ENCODE measurements at regions not wholly inside any gene's neighbourhood (a gene's known extent, or its start where the extent isn't known, plus 50 kb on each side); places are given as distances from the start of the nearest gene placed in this dataset.

DNA sequence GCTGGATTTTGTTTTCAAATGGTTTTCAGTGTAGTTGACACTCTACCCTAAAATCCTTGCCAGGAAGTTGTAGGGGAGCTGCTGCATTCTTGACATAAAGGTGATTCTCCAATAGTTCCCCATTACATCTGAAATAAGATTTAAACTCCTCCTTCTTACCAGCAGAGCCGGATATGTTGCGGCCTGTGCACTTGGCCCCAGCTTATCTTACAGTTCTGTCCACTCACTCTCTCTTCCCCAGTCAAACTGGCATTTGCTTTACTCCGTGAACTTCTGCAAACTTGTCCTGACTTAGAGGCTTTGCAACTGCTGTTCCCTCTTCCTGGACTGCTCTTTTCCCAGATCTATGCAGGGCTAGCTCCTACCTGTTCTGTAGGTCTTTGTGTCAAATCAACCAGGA, 929.5 kb downstream of the VRK1 start:
- TF ChIP-seq, protein P1, sequence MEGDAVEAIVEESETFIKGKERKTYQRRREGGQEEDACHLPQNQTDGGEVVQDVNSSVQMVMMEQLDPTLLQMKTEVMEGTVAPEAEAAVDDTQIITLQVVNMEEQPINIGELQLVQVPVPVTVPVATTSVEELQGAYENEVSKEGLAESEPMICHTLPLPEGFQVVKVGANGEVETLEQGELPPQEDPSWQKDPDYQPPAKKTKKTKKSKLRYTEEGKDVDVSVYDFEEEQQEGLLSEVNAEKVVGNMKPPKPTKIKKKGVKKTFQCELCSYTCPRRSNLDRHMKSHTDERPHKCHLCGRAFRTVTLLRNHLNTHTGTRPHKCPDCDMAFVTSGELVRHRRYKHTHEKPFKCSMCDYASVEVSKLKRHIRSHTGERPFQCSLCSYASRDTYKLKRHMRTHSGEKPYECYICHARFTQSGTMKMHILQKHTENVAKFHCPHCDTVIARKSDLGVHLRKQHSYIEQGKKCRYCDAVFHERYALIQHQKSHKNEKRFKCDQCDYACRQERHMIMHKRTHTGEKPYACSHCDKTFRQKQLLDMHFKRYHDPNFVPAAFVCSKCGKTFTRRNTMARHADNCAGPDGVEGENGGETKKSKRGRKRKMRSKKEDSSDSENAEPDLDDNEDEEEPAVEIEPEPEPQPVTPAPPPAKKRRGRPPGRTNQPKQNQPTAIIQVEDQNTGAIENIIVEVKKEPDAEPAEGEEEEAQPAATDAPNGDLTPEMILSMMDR (IDR thresholded peaks at IDR 0.05; ENCODE audit: control extremely low read depth, extremely low read depth, low read depth, missing control alignments): no peak
- no peak for DNase-seq (ENCODE audit: extremely low spot score)
- ChIA-PET CTCF (interaction anchor here (1.1 kb wide), 1 partner anchor 18 kb away, joined by 3 read pairs; no protein-coding TSS in a partner anchor), POLR2A (no interaction called here)

DNA sequence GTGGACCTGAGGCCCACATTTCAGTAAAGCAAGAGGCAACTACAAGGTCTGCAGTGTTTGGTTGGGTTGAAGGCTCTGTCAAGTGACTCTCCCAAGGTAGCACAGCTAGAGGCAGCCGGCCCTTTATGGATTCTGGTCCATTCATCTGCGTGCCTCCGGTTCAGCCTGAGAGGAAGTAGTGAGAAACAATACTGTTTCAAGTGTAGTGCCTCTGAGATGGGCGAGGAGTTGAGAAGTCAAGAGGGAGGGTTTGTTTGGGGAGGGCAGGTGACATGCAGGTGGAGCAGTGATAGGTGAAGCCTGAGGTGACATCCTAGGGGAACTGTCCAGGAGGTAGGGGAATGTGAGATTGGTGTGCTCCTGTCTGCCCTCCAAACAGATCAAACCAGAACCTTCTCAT, 933.5 kb downstream of the VRK1 start:
- DNase-seq (ENCODE audit: extremely low spot score): no peak
- ChIA-PET CTCF (no interaction called here), POLR2A (no interaction called here)
- TF ChIP-seq, protein P1 (IDR thresholded peaks at IDR 0.05; ENCODE audit: control extremely low read depth, extremely low read depth, low read depth, missing control alignments): no peak

DNA sequence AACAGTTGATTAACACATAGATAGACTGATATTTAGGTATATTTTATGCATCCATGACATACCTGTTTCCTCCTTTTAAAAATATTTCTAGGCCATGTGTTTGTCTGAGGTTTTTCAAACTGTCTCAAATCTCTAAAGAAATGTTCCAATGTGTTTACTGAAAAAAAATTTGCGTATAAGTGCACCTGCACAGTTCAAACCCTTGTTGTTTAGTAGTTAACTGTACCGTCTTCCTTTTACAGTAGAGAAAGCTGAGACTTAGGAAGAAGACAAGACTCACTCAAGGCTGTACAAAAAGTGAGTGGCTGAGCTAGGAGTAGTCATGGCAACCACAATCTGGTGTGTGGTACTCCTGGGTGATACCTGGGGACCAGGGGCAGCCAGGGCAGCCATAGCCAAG, 934.6 kb downstream of the VRK1 start:
- DNase-seq (ENCODE audit: extremely low spot score): no peak
- TF ChIP-seq, protein P1 (IDR thresholded peaks at IDR 0.05; ENCODE audit: control extremely low read depth, extremely low read depth, low read depth, missing control alignments): no peak
- POLR2A ChIA-PET: no interaction called here
- CTCF ChIA-PET: no interaction called here

DNA sequence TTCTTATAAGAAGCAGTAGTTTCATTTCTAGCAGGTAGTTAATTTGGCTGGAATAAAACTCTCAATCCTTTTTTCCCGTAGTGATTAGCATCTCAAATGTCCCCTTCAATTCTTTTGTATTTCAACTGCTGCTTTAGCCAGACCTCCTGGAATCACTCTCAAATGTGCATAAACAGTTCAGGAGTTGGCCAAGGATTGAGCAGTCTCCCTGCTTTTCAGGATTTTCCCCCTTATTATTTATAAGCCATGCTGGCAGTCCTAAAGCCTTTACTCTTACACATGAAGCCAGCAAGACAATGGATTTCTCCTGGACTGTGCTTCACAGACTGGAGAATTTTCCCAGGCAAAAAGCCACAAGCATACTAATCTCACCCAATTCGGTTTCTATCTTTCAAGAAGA, 950.1 kb downstream of the VRK1 start:
- TF ChIP-seq, protein P1 (IDR thresholded peaks at IDR 0.05; ENCODE audit: control extremely low read depth, extremely low read depth, low read depth, missing control alignments): no peak
- ChIA-PET POLR2A (no interaction called here), CTCF (no interaction called here)
- DNase-seq (ENCODE audit: extremely low spot score): no peak

DNA sequence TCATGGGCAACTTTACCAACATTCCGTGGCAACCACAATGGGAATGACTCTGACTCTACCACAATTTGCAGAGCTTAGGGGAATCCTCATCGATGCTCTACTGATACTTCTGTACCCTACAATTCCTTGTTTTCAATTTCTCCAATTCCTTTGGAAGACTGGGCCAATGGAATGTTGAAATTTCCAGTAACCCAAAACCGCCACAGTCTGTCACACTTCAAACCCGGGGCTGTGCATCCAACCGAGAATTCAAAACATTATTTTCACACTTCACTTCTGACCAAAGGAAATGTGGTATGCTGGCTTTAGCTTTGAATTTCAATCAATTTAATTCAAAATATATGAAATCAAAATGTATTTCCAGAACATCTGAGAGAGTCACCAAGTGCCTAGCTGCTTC, 951.4 kb downstream of the VRK1 start:
- ChIA-PET CTCF (no interaction called here), POLR2A (no interaction called here)
- TF ChIP-seq, protein P1 (IDR thresholded peaks at IDR 0.05; ENCODE audit: control extremely low read depth, extremely low read depth, low read depth, missing control alignments): no peak
- DNase-seq (ENCODE audit: extremely low spot score): no peak

DNA sequence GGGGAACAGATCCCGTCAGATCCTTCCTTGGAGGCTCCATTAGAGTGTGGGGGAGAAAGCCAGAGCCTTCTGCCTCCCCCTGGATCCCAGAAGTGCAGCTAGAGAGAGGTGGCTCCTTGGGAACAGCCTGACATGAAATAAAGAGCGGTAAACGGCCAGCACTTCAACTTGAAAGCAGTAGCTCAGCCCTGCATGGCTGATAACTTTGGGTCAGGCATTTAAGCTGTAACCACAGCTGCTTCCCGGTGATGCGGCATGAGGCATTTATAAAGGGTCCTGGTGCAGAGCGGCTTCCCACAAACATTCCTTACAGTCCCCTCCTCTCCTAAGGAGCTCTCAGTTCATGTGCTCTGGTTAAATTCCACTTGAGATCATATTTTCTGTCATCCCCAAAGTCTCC, 960.3 kb downstream of the VRK1 start:
- POLR2A ChIA-PET: no interaction called here
- no peak for DNase-seq (ENCODE audit: extremely low spot score)
- TF ChIP-seq, protein P1 (IDR thresholded peaks at IDR 0.05; ENCODE audit: control extremely low read depth, extremely low read depth, low read depth, missing control alignments): no peak
- CTCF ChIA-PET: no interaction called here

DNA sequence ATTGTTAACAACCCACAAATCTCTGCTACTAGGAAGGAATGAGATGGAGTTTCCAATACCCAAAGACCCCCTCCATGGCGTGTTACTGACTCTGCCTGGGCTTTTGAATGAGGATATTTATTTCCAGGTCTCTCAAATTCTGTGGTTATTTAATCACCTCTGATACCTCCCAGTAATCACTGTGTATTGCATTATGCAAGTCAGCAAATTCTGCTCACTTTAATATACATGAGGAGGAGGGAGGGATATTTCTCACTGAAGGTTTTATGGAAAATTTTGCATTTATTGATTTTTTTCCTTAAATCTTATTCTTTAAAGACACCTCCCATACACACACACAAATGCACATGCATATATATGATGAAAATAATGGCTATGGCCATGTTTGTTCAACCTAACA, 962.9 kb downstream of the VRK1 start:
- TF ChIP-seq, protein P1 (IDR thresholded peaks at IDR 0.05; ENCODE audit: control extremely low read depth, extremely low read depth, low read depth, missing control alignments): no peak

More for the DNA sequence above, 962.9 kb downstream of the VRK1 start:
- DNase-seq (ENCODE audit: extremely low spot score): no peak
- ChIA-PET CTCF (no interaction called here), POLR2A (no interaction called here)
